A673 (cell line): ENCODE measurements at regions not wholly inside any gene's neighbourhood (a gene's known extent, or its start where the extent isn't known, plus 50 kb on each side); places are given as distances from the start of the nearest gene placed in this dataset.
A peak's percentile ranks its signal among the peaks of the same experiment; 100 is the strongest.

Experiments used
- BruUV-seq: library from RNA; stranded (reverse); fragments of 400-500 nt; replicated peaks from 2 replicates; lab custom pipeline; 2021; lab: Mats Ljungman, UMichigan
- CTCF ChIA-PET: fragments of 300-600 bp; sonication (Branson Sonifier 250); formaldehyde crosslinking; loops from one replicate; lab custom pipeline; 2022; ENCODE audit warnings: antibody characterized with exemption; lab: Charles Lee
- POLR2A ChIA-PET: fragments of 300-600 bp; sonication (Branson Sonifier 250); formaldehyde crosslinking; loops from one replicate; lab custom pipeline; 2022; ENCODE audit warnings: antibody characterized with exemption; ENCODE audit not compliant: low non-redundant PET; lab: Charles Lee
- DNase-seq: peaks from one replicate; pipeline ENCODE4 v3.0.0-alpha.2; 2015; ENCODE audit warnings: low spot score
- H3K27ac ChIP-seq: fragments of 200-600 bp; sonication (generic); 2 replicates; pipeline ENCODE4 v1.5.1; 2016; ENCODE audit warnings: mixed run types, low read depth, mild to moderate bottlenecking, mixed read lengths, antibody characterized with exemption, low read length; ENCODE audit not compliant: poor library complexity, severe bottlenecking
- H3K27me3 ChIP-seq: fragments of 200-600 bp; sonication (generic); replicated peaks from 2 replicates; pipeline ENCODE4 v1.6.1; 2017; ENCODE audit warnings: mixed run types, low read depth, mild to moderate bottlenecking, mixed read lengths, antibody characterized with exemption, low read length; ENCODE audit not compliant: insufficient read depth, poor library complexity
- H3K36me3 ChIP-seq: fragments of 200-600 bp; sonication (generic); 2 replicates; pipeline ENCODE4 v1.6.1; 2016; ENCODE audit warnings: mixed run types, mild to moderate bottlenecking, mixed read lengths, antibody characterized with exemption, low read length; ENCODE audit not compliant: insufficient read depth, poor library complexity, severe bottlenecking
- H3K4me1 ChIP-seq: fragments of 200-600 bp; sonication (generic); 2 replicates; pipeline ENCODE4 v1.6.1; 2017; ENCODE audit warnings: mixed run types, mild to moderate bottlenecking, mixed read lengths, antibody characterized with exemption, low read length; ENCODE audit not compliant: insufficient read depth, poor library complexity, severe bottlenecking
- H3K4me3 ChIP-seq: fragments of 200-600 bp; sonication (generic); 2 replicates; pipeline ENCODE4 v1.5.1; 2016; ENCODE audit warnings: low read depth, mixed run types, mild to moderate bottlenecking, mixed read lengths, low read length; ENCODE audit not compliant: poor library complexity, severe bottlenecking
- H3K9me3 ChIP-seq: fragments of 200-600 bp; sonication (generic); 2 replicates; pipeline ENCODE4 v1.6.1; 2016; ENCODE audit warnings: mixed run types, low read depth, mild to moderate bottlenecking, mixed read lengths, antibody characterized with exemption, low read length; ENCODE audit not compliant: poor library complexity, severe bottlenecking
- EZH2 ChIP-seq: fragments of 200-600 bp; sonication (generic); IDR thresholded peaks from 2 replicates; pipeline ENCODE4 v1.6.1; 2017; ENCODE audit warnings: borderline replicate concordance, low read depth, mild to moderate bottlenecking, mixed read lengths, antibody characterized with exemption, low read length; ENCODE audit not compliant: poor library complexity, severe bottlenecking
- intact Hi-C: fragments of 100-400 bp; cut with micrococcal nuclease; formaldehyde crosslinking; loops from one replicate; pipeline ENCODE4 v1.10.0; 2022; ENCODE audit not compliant: unreplicated experiment
- TF ChIP-seq, protein P1 (sequence below): fragments of 300-800, 200-600 bp; sonication (generic); conservative IDR thresholded peaks from 2 replicates; pipeline ENCODE4 v1.5.1; 2017; ENCODE audit warnings: low read depth, mild to moderate bottlenecking, antibody characterized with exemption, low read length, moderate library complexity, mixed read lengths

DNA sequence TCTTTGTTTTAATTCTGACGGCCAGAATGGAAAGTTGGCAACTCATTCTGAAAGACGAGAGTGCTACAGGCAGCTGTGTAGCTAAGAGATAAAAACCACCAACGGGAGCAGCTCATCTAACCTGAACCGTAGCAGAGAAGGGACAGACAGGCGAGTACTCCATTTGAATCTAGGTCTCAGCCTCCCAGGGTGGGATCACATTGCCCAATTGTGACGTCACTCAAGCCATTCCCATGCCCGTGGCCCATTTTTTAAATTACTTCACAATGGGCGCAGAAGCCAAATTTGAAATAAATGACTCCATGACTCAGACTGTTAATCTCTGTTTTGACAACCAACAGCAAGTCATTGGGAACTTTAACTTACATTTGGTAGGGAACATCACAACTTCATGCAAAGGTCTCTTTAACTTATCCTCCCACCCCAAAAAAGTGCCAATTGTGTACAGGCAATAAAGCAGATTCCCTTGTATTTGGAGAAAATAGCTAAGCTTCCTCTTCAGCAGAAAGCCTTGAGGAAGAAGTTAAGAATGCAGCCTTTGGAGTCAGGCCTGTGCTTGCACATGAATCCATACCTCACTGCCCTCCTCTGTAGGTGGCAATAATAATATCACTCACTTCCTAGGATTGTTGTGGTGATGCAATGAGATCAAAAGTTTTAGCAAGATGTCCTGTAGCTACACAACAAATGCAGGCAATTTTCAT is 93.2 kb upstream of the KIF5B start:
- CTCF ChIA-PET: no interaction called here
- TF ChIP-seq, protein P1, sequence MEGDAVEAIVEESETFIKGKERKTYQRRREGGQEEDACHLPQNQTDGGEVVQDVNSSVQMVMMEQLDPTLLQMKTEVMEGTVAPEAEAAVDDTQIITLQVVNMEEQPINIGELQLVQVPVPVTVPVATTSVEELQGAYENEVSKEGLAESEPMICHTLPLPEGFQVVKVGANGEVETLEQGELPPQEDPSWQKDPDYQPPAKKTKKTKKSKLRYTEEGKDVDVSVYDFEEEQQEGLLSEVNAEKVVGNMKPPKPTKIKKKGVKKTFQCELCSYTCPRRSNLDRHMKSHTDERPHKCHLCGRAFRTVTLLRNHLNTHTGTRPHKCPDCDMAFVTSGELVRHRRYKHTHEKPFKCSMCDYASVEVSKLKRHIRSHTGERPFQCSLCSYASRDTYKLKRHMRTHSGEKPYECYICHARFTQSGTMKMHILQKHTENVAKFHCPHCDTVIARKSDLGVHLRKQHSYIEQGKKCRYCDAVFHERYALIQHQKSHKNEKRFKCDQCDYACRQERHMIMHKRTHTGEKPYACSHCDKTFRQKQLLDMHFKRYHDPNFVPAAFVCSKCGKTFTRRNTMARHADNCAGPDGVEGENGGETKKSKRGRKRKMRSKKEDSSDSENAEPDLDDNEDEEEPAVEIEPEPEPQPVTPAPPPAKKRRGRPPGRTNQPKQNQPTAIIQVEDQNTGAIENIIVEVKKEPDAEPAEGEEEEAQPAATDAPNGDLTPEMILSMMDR: no peak
- no peak for TF ChIP-seq EZH2
- DNase-seq: peak; percentile 60
- intact Hi-C loops: no loop called here
- H3K9me3 ChIP-seq: peaks cover 11% of the 10 kb centered on the region
- H3K27ac ChIP-seq: no peak overlapping the region
- POLR2A ChIA-PET: no interaction called here
- no peaks in the 10 kb centered on the region for H3K36me3 ChIP-seq
- no peak overlapping the region for H3K4me3 ChIP-seq
- no TSS peak for BruUV-seq
- H3K27me3 ChIP-seq: no peaks in the 10 kb centered on the region
- H3K4me1 ChIP-seq: no peaks in the 10 kb centered on the region

DNA sequence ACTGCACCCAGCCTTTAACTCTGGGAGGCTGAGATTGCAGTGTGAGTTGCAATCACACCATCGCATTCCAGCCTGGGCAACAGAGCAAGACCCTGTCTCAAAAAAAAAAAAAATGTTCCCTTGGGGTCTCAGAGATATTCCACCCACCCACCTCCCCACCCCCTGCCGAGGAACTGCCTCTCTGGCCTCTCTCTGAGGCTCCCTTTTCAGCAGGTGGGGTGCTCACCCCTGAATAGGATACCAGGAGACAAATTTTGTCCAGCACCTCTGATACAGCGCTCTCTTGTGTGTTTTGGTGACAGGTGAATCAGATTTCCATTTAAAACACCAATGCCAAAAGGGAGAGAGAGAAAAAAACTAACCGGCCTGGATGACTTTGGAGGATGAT is 92.6 kb upstream of the KIF5B start:
- H3K27me3 ChIP-seq: no peaks in the 10 kb centered on the region
- no peaks in the 10 kb centered on the region for H3K4me1 ChIP-seq
- H3K27ac ChIP-seq: no peak overlapping the region
- H3K9me3 ChIP-seq: peaks cover 11% of the 10 kb centered on the region
- intact Hi-C loops: no loop called here
- no TSS peak for BruUV-seq
- H3K36me3 ChIP-seq: no peaks in the 10 kb centered on the region
- H3K4me3 ChIP-seq: no peak overlapping the region
- ChIA-PET POLR2A (interaction anchor here (0.6 kb wide), 1 partner anchor 9 kb away, joined by 4 read pairs; no protein-coding TSS in a partner anchor), CTCF (no interaction called here)
- DNase-seq: no peak
- TF ChIP-seq EZH2: no peak
- TF ChIP-seq, protein P1: no peak

DNA sequence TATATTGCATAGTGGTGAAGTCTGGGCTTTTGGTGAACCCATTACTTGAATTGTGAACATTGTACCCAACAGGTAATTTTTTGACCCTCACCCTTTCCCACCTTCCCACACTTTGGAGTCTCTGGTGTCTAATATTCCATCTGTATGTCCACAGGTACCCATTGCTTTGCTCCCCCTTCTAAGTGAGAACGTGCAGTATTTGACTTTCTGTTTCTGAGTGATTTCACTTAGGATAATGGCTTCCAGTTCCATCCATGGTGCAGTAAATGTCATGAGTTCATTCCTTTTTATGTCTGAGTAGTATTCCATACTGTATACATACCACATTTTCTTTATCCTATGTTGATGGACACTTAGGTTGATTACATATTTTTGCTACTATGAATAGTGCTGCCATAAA is 91.5 kb upstream of the KIF5B start:
- DNase-seq: no peak
- POLR2A ChIA-PET: no interaction called here
- Histone ChIP-seq H3K27ac (no peak overlapping the region), H3K36me3 (no peaks in the 10 kb centered on the region), H3K9me3 (peaks cover 1% of the 10 kb centered on the region), H3K4me3 (no peak overlapping the region), H3K4me1 (no peaks in the 10 kb centered on the region), H3K27me3 (no peaks in the 10 kb centered on the region)
- intact Hi-C loops: no loop called here
- BruUV-seq: no TSS peak
- TF ChIP-seq, protein P1: no peak
- no peak for TF ChIP-seq EZH2
- CTCF ChIA-PET: no interaction called here
